B cell (primary cell): ENCODE measurements at regions not wholly inside any gene's neighbourhood (a gene's known extent, or its start where the extent isn't known, plus 50 kb on each side); places are given as distances from the start of the nearest gene placed in this dataset.

Experiments used
- ATAC-seq: fragments of 200-7000 bp; cut with Tn5 transposase; one replicate; pipeline ENCODE4 v1.10.0; 2021; ENCODE audit warnings: low read depth, mild to moderate bottlenecking, moderate number of reproducible peaks, moderate library complexity
- CTCF ChIA-PET: fragments of 350-600 bp; sonication (Branson Sonifier 250); formaldehyde crosslinking; loops from one replicate; lab custom pipeline; 2021; ENCODE audit warnings: antibody characterized with exemption, inconsistent platforms; lab: Charles Lee
- POLR2A ChIA-PET: fragments of 350-600 bp; sonication (Branson Sonifier 250); formaldehyde crosslinking; loops from one replicate; lab custom pipeline; 2021; ENCODE audit warnings: antibody characterized with exemption; lab: Charles Lee
- DNase-seq: peaks from one replicate; pipeline ENCODE4 v3.0.0; 2013
- H2AFZ ChIP-seq: 2 replicates; pipeline ENCODE4 v1.6.1; 2012; ENCODE audit warnings: mild to moderate bottlenecking, low read depth, low read length; ENCODE audit not compliant: insufficient read depth, poor library complexity, severe bottlenecking
- H3K27ac ChIP-seq, 2 donors: 1 replicate in 1 of 2; 2 replicates in 1 of 2; pipeline ENCODE4 v1.5.1; 2012 to 2013; ENCODE audit warnings: low read length in 2 of 2, mild to moderate bottlenecking in 2 of 2, moderate library complexity in 1 of 2
- H3K27me3 ChIP-seq, 4 experiments: fragments of 200-600 bp in 1 of 4; sonication (generic) in 1 of 4; replicated peaks in 1 of 4; 1 replicate in 2 of 4; 2 replicates in 2 of 4; pipeline versions ENCODE4 v1.6.1 to v1.7.0; 2013 to 2016; ENCODE audit warnings: low read length in 3 of 4, mild to moderate bottlenecking in 2 of 4, mixed read lengths in 1 of 4, moderate library complexity in 1 of 4; ENCODE audit not compliant: insufficient read depth in 4 of 4, control insufficient read depth in 3 of 4; ENCODE audit errors: control extremely low read depth in 1 of 4
- H3K36me3 ChIP-seq, 2 experiments: replicated peaks in 1 of 2; 1 replicate in 1 of 2; 2 replicates in 1 of 2; pipeline versions ENCODE4 v1.6.1 to v1.7.1; 2013; ENCODE audit warnings: low read length in 1 of 2; ENCODE audit not compliant: insufficient read depth in 2 of 2, control insufficient read depth in 1 of 2; ENCODE audit errors: control extremely low read depth in 1 of 2, extremely low read depth in 1 of 2
- H3K4me1 ChIP-seq, 2 donors: fragments of 200-600 bp in 1 of 2; sonication (generic) in 1 of 2; 1 replicate in 1 of 2; 2 replicates in 1 of 2; pipeline versions ENCODE4 v1.5.1 to v1.6.1; 2013 to 2017; ENCODE audit warnings: low read length in 2 of 2; ENCODE audit not compliant: control insufficient read depth in 2 of 2, insufficient read depth in 2 of 2
- H3K4me2 ChIP-seq: replicated peaks from 2 replicates; pipeline ENCODE3; 2012; ENCODE audit warnings: mild to moderate bottlenecking, low read depth, low read length; ENCODE audit not compliant: poor library complexity, severe bottlenecking
- H3K4me3 ChIP-seq, 5 experiments: fragments of 200-600 bp in 1 of 5; sonication (generic) in 1 of 5; 1 replicate in 3 of 5; 2 replicates in 2 of 5; pipeline versions ENCODE4 v1.5.1 to v1.7.0; 2011 to 2016; ENCODE audit warnings: low read length in 4 of 5, mild to moderate bottlenecking in 4 of 5, low read depth in 2 of 5, control low read depth in 1 of 5, moderate library complexity in 1 of 5; ENCODE audit not compliant: insufficient read depth in 1 of 5; ENCODE audit errors: control extremely low read depth in 1 of 5, extremely low read depth in 1 of 5
- H3K79me2 ChIP-seq: fragments of 200-600 bp; sonication (generic); one replicate; pipeline ENCODE4 v1.6.0; 2016; ENCODE audit warnings: low read length; ENCODE audit not compliant: control insufficient read depth, insufficient read depth
- H3K9ac ChIP-seq: fragments of 200-600 bp; sonication (generic); 2 replicates; pipeline ENCODE4 v1.6.1; 2017; ENCODE audit warnings: mild to moderate bottlenecking, low read length, moderate library complexity
- H3K9me3 ChIP-seq, 3 donors: one replicate each; pipeline versions ENCODE4 v1.6.1 to v1.7.1; 2013; ENCODE audit warnings: low read length in 2 of 3; ENCODE audit not compliant: control insufficient read depth in 2 of 3, insufficient read depth in 1 of 3; ENCODE audit errors: control extremely low read depth in 1 of 3
- H4K20me1 ChIP-seq: 2 replicates; pipeline ENCODE4 v1.6.0; 2012; ENCODE audit warnings: mild to moderate bottlenecking, low read length; ENCODE audit not compliant: insufficient read depth, control insufficient read depth, poor library complexity, severe bottlenecking
- H3K27ac Mint-ChIP-seq: one replicate; pipeline ENCODE4 v1.8.0; 2021; ENCODE audit warnings: mixed read lengths
- H3K27me3 Mint-ChIP-seq: one replicate; pipeline ENCODE4 v1.8.0; 2021; ENCODE audit warnings: mixed read lengths
- H3K4me1 Mint-ChIP-seq: one replicate; pipeline ENCODE4 v1.8.0; 2021; ENCODE audit warnings: mixed read lengths
- H3K4me3 Mint-ChIP-seq: one replicate; pipeline ENCODE4 v1.8.0; 2021; ENCODE audit warnings: mixed read lengths
- H3K9me3 Mint-ChIP-seq: one replicate; pipeline ENCODE4 v1.8.0; 2022; ENCODE audit warnings: mixed read lengths; ENCODE audit not compliant: insufficient read depth
- EZH2 ChIP-seq: IDR thresholded peaks from 2 replicates; pipeline ENCODE4 v1.6.1; 2012; ENCODE audit warnings: borderline replicate concordance, low read depth, mild to moderate bottlenecking, moderate library complexity, low read length; ENCODE audit not compliant: insufficient read depth, poor library complexity, severe bottlenecking
- WGBS: methylation state at CpG from one replicate; pipeline ENCODE4 v1.1.5; 2013; ENCODE audit warnings: missing lambda C conversion rate; ENCODE audit not compliant: insufficient coverage; 5-methylcytosine and 5-hydroxymethylcytosine counted together
- intact Hi-C: fragments of 100-400 bp; cut with micrococcal nuclease; formaldehyde crosslinking; loops from one replicate; pipeline ENCODE4 v1.10.0; 2022
- TF ChIP-seq, protein P1 (sequence below): fragments of 200-600 bp; IDR thresholded peaks from one replicate; pipeline ENCODE4 v1.8.0; 2022; ENCODE audit warnings: antibody characterized with exemption, mild to moderate bottlenecking

DNA sequence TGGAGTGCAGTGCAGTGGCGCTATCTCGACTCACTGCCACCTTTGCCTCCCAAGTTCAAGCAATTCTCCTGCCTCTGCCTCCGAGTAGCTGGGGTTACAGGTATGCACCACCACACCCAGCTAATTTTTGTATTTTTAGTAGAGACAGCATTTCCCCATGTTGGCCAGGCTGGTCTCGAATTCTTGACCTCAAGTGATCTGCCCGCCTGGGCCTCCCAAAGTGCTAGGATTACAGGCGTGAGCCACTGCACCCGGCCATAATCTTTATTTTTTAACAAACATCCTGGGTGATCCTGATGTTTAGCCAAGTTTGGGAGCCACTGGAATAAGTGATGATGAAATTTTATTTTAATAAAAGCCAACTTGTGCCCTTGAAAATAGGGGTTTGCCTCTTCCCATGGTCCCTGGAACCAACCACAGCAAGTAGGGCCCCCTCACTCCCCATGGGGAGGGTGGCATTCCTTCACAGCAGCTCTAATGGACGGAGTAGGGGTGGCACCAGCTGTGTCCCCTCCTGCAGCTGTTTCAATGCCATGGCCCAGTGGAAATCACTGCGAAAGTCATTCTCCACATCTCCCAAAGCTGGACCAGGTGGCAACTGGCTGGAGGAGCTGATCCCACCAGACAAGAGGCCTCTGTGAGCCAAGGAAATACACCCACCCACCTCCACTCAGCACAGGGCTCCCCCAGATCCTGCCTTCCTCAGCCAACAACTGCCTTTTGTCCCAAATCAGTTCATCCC lies 194.8 kb downstream of the ZFP36L2 start:
- Histone ChIP-seq H3K27me3 (peaks cover 0 to 4% (median 0%) of the 10 kb centered on the region in 4 experiments), H2AFZ (no peak overlapping the region), H3K4me2 (no peak overlapping the region), H3K9me3 (no peaks in the 10 kb centered on the region), H3K4me1 (no peaks in the 10 kb centered on the region), H4K20me1 (no peaks in the 10 kb centered on the region), H3K36me3 (no peaks in the 10 kb centered on the region), H3K4me3 (no peak overlapping the region), H3K27ac (no peak overlapping the region), H3K9ac (no peak overlapping the region), H3K79me2 (no peaks in the 10 kb centered on the region)
- ATAC-seq (no peak), DNase-seq (no peak)
- 96% methylated on average over 4 of the region's 9 CpGs for WGBS
- Mint-ChIP-seq H3K27me3 (peaks cover 4% of the 10 kb centered on the region), H3K9me3 (no peaks in the 10 kb centered on the region), H3K4me1 (no peaks in the 10 kb centered on the region), H3K4me3 (no peak overlapping the region), H3K27ac (no peak overlapping the region)
- intact Hi-C loops: no loop called here
- TF ChIP-seq EZH2: no peak
- TF ChIP-seq, protein P1, sequence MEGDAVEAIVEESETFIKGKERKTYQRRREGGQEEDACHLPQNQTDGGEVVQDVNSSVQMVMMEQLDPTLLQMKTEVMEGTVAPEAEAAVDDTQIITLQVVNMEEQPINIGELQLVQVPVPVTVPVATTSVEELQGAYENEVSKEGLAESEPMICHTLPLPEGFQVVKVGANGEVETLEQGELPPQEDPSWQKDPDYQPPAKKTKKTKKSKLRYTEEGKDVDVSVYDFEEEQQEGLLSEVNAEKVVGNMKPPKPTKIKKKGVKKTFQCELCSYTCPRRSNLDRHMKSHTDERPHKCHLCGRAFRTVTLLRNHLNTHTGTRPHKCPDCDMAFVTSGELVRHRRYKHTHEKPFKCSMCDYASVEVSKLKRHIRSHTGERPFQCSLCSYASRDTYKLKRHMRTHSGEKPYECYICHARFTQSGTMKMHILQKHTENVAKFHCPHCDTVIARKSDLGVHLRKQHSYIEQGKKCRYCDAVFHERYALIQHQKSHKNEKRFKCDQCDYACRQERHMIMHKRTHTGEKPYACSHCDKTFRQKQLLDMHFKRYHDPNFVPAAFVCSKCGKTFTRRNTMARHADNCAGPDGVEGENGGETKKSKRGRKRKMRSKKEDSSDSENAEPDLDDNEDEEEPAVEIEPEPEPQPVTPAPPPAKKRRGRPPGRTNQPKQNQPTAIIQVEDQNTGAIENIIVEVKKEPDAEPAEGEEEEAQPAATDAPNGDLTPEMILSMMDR: no peak
- POLR2A ChIA-PET: interaction anchor here (0.7 kb wide), 1 partner anchor 1691 kb away, joined by 5 read pairs; no protein-coding TSS in a partner anchor
- CTCF ChIA-PET: interaction anchor here (1.3 kb wide), 1 partner anchor 453 kb away, joined by 3 read pairs; no protein-coding TSS in a partner anchor

- TF ChIP-seq, protein P1: no peak
- TF ChIP-seq EZH2: no peak
- no peak overlapping the region for H2AFZ ChIP-seq
- no peak overlapping the region for H3K4me2 ChIP-seq
- Mint-ChIP-seq H3K27ac (no peak overlapping the region), H3K4me3 (no peak overlapping the region), H3K27me3 (peaks cover 4% of the 10 kb centered on the region), H3K4me1 (no peaks in the 10 kb centered on the region), H3K9me3 (no peaks in the 10 kb centered on the region)
- no peaks in the 10 kb centered on the region for H4K20me1 ChIP-seq
- H3K4me1 ChIP-seq: no peaks in the 10 kb centered on the region
- H3K36me3 ChIP-seq: no peaks in the 10 kb centered on the region
- no peak overlapping the region for H3K27ac ChIP-seq
- 83% methylated on average over 9 of the region's 10 CpGs for WGBS
- no peak overlapping the region for H3K9ac ChIP-seq
- ChIA-PET CTCF (interaction anchor here (0.8 to 1.3 kb wide), 2 partner anchors 199 to 454 kb away, joined by 3 read pairs; no protein-coding TSS in a partner anchor), POLR2A (interaction anchor here (0.7 kb wide), 1 partner anchor 1692 kb away, joined by 5 read pairs; no protein-coding TSS in a partner anchor)
- no peaks in the 10 kb centered on the region for H3K79me2 ChIP-seq
- DNase-seq: no peak
- ATAC-seq: no peak
- peaks cover 0 to 4% (median 0%) of the 10 kb centered on the region in 4 experiments for H3K27me3 ChIP-seq
- intact Hi-C loops: no loop called here
- no peaks in the 10 kb centered on the region for H3K9me3 ChIP-seq
- H3K4me3 ChIP-seq: no peak overlapping the region
Observed at GRCh38 chr2:43030551-43031307, 195.7 kb downstream of the ZFP36L2 start.
